ENCODE measurements at regions not wholly inside any gene's neighbourhood (a gene's known extent, or its start where the extent isn't known, plus 50 kb on each side); places are given as distances from the start of the nearest gene placed in this dataset.

GRCh38 chr1:213921311-213921710, 66.5 kb upstream of the PROX1 start:
- no peak for DNase-seq (ENCODE audit: low spot score)
- in situ Hi-C loops (cut with MboI; ENCODE audit: low sequenced_read_pairs, unreplicated experiment): no loop called here
- TF ChIP-seq, protein P1, sequence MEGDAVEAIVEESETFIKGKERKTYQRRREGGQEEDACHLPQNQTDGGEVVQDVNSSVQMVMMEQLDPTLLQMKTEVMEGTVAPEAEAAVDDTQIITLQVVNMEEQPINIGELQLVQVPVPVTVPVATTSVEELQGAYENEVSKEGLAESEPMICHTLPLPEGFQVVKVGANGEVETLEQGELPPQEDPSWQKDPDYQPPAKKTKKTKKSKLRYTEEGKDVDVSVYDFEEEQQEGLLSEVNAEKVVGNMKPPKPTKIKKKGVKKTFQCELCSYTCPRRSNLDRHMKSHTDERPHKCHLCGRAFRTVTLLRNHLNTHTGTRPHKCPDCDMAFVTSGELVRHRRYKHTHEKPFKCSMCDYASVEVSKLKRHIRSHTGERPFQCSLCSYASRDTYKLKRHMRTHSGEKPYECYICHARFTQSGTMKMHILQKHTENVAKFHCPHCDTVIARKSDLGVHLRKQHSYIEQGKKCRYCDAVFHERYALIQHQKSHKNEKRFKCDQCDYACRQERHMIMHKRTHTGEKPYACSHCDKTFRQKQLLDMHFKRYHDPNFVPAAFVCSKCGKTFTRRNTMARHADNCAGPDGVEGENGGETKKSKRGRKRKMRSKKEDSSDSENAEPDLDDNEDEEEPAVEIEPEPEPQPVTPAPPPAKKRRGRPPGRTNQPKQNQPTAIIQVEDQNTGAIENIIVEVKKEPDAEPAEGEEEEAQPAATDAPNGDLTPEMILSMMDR (IDR thresholded peaks at IDR 0.05; ENCODE audit: borderline replicate concordance, control extremely low read depth, extremely low read depth, insufficient read depth, missing control alignments): no peak

DNA sequence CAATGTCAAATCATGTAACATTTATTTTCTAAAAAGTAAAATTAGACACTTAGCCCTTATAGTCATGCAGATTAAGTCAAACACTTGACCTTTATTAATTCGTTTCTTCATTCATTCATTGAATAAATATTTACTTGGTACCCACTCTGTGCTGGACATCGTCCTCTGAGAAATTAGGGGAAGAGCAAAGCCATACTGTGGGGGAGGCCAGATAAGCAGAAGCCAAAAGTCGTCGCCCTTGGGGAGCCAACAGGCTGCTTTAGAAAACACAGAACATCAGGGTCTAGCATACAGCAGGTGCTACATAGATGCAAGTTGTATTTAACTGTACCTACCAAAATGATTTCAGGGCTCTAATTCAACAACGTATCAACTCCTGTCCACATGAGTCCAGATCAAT, 66.1 kb upstream of the PROX1 start:
- DNase-seq (ENCODE audit: low spot score): no peak
- TF ChIP-seq, protein P1 (IDR thresholded peaks at IDR 0.05; ENCODE audit: borderline replicate concordance, control extremely low read depth, extremely low read depth, insufficient read depth, missing control alignments): no peak
- in situ Hi-C loops (cut with MboI; ENCODE audit: low sequenced_read_pairs, unreplicated experiment): no loop called here

DNA sequence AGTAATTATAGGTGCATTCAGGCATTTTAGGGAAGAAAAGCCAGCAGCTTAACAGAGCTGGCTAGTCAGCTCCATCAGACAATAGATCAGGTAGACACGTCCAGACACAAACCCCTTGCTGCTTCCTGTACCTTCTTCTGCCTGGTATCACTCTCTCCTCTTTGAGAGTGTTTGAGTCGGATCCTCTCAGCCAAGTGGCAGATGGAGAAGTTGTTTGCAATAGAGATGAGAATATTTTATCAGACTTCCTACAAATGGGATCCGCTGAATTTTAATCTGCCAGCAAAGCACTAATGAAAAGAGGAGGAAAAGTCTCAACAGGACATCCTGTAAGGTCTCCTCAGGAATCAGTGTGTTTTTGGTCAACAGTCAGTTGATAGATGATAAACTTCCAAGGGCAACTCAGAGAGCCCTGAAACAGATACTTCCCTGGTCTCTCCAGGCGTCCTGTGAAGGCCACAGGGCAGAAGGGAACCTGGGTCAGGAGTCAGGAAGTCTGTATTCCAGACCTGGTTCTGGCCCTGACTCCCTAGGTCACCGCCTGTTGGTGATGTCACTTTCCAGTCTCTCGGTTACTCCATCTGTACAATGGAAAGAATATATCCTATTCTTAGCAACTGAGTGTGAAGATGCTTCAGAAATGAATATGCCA, 62.1 kb upstream of the PROX1 start:
- in situ Hi-C loops (cut with MboI; ENCODE audit: low sequenced_read_pairs, unreplicated experiment): no loop called here
- DNase-seq (ENCODE audit: low spot score): no peak
- TF ChIP-seq, protein P1 (IDR thresholded peaks at IDR 0.05; ENCODE audit: borderline replicate concordance, control extremely low read depth, extremely low read depth, insufficient read depth, missing control alignments): no peak

DNA sequence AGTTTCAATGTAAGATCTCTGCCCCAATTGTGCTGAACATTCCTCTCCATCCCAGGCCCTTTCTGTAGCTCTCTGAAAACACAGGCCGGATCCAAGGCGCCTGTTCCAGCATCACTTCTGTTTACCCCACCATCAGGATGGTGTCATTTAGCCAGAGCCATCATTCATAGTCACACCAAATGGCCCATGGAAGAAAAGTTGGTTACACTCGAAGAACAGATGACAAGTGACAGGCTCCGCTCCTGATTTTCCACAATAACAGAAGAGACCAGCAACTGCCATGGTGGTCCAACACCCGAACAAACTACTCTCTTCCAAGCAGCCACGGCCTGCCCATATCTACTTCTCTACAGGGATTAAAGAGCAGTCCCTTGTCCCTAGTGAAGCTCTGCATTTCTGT, 59.9 kb upstream of the PROX1 start:
- TF ChIP-seq, protein P1 (IDR thresholded peaks at IDR 0.05; ENCODE audit: borderline replicate concordance, control extremely low read depth, extremely low read depth, insufficient read depth, missing control alignments): no peak
- in situ Hi-C loops (cut with MboI; ENCODE audit: low sequenced_read_pairs, unreplicated experiment): no loop called here

GRCh38 chr1:213929398-213929797, 58.4 kb upstream of the PROX1 start:
- in situ Hi-C loops (cut with MboI; ENCODE audit: low sequenced_read_pairs, unreplicated experiment): no loop called here
- no peak for DNase-seq (ENCODE audit: low spot score)
- TF ChIP-seq, protein P1 (IDR thresholded peaks at IDR 0.05; ENCODE audit: borderline replicate concordance, control extremely low read depth, extremely low read depth, insufficient read depth, missing control alignments): no peak

More for the DNA sequence above, 59.9 kb upstream of the PROX1 start:
- no peak for DNase-seq (ENCODE audit: low spot score)

- DNase-seq (ENCODE audit: low spot score): no peak
- in situ Hi-C loops (cut with MboI; ENCODE audit: low sequenced_read_pairs, unreplicated experiment): no loop called here
- TF ChIP-seq, protein P1 (IDR thresholded peaks at IDR 0.05; ENCODE audit: borderline replicate concordance, control extremely low read depth, extremely low read depth, insufficient read depth, missing control alignments): no peak
Observed at GRCh38 chr1:213931836-213932235, 55.9 kb upstream of the PROX1 start.
